Adrenal gland (tissue), 5 donors: ENCODE measurements at regions not wholly inside any gene's neighbourhood (a gene's known extent, or its start where the extent isn't known, plus 50 kb on each side); places are given as distances from the start of the nearest gene placed in this dataset.

Source experiments
- POLR2A ChIP-seq, 2 donors: fragments of 450-650 bp; IDR thresholded peaks; one replicate each; pipeline ENCODE4 v1.6.1; 2017; ENCODE audit warnings: antibody characterized with exemption in 2 of 2, mild to moderate bottlenecking in 2 of 2, moderate library complexity in 1 of 2
- TF ChIP-seq, protein P1 (sequence below), 6 experiments: fragments of 450-650 bp in 4 of 6; fragments of 200-600 bp in 2 of 6; sonication (generic) in 1 of 6; IDR thresholded peaks; 1 replicate in 5 of 6; 2 replicates in 1 of 6; pipeline versions ENCODE4 v1.5.1 to v1.8.0; 2016 to 2021; ENCODE audit warnings: antibody characterized with exemption in 6 of 6, mild to moderate bottlenecking in 2 of 6, moderate library complexity in 1 of 6
- donor health status: DM: no; HTN: no; CAD: no.

DNA sequence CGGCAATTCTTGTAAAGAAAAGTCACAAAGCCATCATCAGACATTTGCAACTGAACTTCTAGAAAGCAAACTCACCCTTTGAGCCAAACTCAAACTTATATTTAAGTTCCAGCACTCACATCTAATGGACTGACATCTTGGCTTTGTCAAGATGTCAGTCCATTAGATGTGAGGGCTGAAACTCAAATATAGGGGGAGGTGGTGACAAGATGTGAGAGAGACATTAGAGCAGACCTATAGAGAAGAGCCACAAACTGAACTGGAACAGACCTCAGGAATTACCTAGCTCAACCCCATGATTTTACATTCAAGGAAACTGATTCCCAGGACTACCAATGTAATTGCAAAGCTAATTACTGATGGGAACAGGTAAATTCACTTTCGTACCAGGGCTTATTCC, 543.8 kb downstream of the TNS1 start:
- TF ChIP-seq, protein P1, sequence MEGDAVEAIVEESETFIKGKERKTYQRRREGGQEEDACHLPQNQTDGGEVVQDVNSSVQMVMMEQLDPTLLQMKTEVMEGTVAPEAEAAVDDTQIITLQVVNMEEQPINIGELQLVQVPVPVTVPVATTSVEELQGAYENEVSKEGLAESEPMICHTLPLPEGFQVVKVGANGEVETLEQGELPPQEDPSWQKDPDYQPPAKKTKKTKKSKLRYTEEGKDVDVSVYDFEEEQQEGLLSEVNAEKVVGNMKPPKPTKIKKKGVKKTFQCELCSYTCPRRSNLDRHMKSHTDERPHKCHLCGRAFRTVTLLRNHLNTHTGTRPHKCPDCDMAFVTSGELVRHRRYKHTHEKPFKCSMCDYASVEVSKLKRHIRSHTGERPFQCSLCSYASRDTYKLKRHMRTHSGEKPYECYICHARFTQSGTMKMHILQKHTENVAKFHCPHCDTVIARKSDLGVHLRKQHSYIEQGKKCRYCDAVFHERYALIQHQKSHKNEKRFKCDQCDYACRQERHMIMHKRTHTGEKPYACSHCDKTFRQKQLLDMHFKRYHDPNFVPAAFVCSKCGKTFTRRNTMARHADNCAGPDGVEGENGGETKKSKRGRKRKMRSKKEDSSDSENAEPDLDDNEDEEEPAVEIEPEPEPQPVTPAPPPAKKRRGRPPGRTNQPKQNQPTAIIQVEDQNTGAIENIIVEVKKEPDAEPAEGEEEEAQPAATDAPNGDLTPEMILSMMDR (IDR thresholded peaks at IDR 0.05): no peak
- TF ChIP-seq POLR2A (IDR thresholded peaks at IDR 0.05): no peak
